ENCODE measurements at regions not wholly inside any gene's neighbourhood (a gene's known extent, or its start where the extent isn't known, plus 50 kb on each side); places are given as distances from the start of the nearest gene placed in this dataset.

DNA sequence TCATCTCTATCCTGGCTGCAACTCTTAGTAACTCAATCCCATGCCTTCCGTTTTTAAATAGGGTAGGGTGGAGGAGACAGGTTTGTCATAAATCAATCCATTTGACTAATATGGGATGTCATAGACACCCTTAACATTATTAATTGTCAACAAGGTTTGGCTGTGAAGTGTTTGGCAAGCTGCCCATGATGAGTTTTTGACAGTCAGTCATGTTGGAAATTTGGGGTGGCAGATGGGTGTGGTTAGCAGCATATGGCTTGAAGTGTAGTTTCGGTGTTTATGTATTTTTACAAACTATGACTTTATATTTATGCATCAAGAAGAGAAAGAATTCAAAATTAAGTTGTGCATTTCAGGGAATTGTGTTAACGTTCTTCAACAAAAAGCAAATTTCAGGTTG is 221.8 kb upstream of the CDH5 start:
- no peak for DNase-seq (ENCODE audit: low read depth in 2 of 2)

- no peak for DNase-seq (ENCODE audit: low read depth in 2 of 2)
Observed at GRCh38 chr16:66143415-66143814, 223.1 kb upstream of the CDH5 start.

DNA sequence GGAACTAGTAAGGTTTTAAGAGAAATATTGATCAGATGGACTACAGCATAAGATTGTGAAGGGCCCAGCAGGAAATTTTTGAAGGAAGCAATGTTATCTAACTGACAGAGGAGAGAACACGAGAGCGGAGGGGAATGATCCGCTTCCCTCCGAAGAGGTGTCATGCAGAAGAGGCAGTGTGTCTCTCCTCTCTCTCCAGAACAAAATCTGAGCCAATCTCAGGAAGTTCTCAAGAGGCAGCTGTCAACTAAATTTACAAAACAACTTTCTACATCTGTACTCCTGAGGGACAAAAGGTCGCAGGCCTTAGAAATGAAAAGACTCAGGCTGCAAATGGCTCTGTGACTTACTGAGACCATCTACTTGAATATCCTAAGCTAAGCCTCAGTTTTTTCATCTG is 224.6 kb upstream of the CDH5 start:
- DNase-seq (ENCODE audit: low read depth in 2 of 2), result no peak

DNA sequence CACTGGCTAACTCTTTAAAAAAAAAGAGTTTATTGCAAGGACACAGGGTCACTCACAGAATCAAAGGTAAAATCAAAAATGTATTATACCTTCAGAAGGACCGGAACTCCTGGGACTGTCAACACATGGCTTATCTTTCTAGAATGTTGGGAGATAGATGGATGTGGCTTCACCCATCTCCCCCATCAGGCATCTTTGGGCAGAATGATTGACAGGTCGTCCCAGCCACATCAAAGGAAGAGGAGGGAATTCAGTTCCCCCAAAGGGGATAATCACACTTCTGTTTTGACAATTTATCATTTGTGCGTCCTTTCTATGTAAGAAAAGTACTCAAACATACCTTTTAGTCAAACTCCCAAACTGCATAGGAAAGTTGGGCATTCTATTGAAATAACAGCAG is 228.6 kb upstream of the CDH5 start:
- DNase-seq (ENCODE audit: low read depth in 2 of 2), result no peak

DNA sequence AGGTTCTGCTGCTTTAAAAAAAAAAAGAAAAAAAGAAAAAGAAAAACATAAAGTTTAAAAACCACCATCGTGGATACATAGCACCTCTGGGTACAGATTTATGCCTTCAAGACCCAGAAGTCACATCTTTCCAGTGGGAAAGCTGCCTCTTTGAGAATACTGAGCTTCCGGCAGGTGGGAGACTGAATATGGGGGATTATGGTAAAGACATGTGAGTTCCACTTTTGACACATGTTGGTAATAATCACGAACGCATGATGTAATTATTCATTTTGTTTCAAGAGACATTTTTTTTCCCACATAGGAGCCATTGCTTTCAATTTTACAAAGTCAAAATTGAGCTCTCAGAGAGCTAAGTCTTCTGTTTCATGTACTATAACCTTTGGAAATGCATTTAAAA is 229.7 kb upstream of the CDH5 start:
- DNase-seq (ENCODE audit: low read depth in 2 of 2), result no peak

DNA sequence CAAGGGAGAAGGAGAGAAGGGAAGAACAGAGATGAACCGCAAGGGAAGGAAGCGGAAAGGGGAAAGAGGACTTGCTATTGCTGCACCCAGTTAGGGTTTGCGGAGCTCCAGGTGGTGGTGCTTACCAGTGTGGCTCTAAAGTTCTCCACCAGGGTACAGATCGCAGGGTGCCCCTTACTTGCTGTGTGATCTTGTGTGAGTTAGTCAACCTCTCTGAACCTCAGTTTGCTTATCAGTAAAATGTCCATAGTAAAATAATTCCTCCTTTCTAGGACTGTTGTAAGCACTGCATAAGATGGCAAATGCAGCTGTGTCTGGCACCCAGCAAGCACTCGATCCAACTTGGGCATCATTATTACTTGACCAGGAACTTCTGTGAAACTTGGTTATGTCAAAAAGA is 230.7 kb upstream of the CDH5 start:
- DNase-seq (ENCODE audit: low read depth in 2 of 2), result no peak

GRCh38 chr16:66135421-66135831 is 231.1 kb upstream of the CDH5 start:
- DNase-seq (ENCODE audit: low read depth in 2 of 2), result no peak

DNA sequence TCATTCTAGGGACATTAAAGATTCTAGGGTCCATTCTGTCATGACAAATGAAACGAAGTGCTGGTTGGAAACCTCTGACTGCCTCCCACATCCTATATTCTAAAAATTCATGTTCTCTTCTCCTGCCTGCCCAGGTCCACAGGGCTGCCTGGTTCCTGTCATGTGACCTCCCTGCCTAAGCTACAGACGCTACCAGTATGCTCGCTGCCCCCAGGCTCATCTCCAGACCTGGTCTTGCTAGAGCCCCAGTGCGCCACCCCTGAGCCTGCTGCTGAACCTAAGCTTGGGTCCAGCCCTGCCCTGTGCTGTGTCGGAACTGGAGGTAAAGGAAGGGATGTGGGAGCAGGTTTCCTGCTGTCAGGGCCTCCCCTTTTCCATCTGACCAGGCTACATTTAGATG is 231.6 kb upstream of the CDH5 start:
- no peak for DNase-seq (ENCODE audit: low read depth in 2 of 2)

DNA sequence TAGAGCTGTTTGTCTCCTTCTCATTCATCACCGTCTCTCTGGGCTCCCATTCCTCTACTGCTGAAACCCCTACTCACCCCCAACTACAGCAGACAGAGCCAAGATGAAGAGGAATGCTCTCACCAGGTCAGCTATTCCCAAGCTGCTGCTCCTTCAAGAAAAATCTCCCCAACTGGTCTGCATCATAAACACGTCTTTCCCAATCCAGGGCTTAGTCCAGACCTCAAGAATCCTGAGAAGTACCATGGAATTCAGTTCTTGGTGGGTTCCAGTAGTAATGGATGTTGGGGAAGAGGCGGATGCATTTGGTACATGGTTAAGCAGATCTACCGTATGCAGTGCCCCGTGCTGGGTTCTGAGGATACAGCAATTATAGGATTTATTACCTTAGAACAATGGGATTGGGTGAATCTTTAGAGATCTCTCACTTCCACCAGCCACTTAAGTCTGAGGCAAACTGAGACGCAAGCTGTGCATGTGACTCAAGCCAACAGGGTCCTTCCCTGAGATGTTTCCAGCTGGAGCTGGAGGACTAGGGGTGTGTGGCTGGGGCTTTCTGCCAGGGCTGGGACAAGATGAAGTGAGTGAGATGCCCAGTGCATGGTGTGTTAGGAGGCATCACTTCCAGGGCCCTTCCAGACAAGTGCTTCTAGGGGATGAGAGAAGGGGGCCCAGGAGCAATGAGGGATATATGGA is 232.7 kb upstream of the CDH5 start:
- no peak for DNase-seq (ENCODE audit: low read depth in 2 of 2)

DNA sequence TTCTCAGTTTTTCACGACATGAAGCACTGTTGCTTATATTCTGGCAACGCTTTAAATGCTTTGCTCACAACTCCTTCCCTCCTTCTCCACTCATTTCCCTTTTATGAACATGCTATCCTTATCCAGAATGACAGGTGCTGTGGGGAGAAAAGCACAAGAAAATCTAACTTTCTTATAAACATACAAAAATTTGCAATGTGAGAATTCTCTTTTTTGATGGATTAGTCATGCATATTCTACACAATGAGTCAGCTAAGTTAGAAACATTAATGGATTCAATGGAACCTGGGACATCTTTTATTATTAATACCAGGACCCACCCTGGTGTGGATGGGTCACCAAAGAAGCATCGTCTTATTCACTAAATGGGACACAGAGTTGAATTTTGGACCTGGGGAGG is 234.6 kb upstream of the CDH5 start:
- no peak for DNase-seq (ENCODE audit: low read depth in 2 of 2)

- DNase-seq (ENCODE audit: low read depth in 2 of 2), result no peak
Observed at GRCh38 chr16:66131156-66131807, 235.2 kb upstream of the CDH5 start.

DNA sequence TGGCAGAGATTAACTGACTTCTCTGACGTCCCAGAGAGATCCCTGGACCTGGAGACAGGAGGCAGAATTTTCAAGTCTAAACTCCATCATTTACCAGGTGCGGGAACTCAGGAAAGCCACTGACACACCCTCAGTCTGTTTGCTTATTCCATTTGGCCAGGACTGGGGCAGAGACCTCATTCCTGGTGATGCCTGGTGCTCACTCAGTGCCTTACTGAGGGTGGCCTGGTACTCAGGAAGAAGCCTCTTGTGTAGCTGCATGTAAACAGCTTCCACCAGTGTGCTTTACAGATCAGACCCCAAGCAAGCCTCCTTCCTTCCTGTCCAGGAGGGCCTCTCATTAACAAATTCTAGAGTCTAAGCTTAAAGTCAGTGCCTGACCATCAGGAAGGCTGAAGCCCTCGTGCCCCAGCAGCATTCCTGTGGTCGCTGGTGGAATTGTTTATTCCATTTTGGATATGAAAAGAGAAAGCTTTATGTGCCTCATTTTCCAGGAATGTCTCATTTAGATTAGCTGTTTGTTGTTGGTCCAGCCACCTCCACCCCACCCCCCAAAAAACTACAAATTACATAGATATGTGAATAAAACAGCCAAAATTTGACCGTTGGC is 236.1 kb upstream of the CDH5 start:
- no peak for DNase-seq (ENCODE audit: low read depth in 2 of 2)

- DNase-seq (ENCODE audit: low read depth in 2 of 2), result no peak
Observed at GRCh38 chr16:66129196-66129595, 237.3 kb upstream of the CDH5 start.

DNA sequence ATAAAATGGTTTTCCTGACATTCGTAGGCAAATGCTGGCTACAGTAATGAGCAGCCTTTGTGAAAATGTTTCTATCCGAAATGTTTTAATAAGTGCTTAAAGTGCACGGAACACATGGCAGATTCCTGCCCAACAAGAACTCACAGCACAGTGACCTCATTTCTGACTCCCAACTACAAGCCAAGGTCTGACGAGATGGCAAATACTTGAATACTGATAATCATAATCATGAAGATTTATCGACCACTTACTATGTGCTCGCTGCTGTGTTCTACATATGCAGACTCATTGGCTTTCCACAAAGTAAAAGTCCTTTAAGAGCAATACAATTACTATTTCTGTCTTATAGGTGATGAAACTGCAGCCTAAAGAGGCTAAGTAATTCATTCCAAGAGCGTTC is 238.1 kb upstream of the CDH5 start:
- DNase-seq (ENCODE audit: low read depth in 2 of 2), result no peak

DNA sequence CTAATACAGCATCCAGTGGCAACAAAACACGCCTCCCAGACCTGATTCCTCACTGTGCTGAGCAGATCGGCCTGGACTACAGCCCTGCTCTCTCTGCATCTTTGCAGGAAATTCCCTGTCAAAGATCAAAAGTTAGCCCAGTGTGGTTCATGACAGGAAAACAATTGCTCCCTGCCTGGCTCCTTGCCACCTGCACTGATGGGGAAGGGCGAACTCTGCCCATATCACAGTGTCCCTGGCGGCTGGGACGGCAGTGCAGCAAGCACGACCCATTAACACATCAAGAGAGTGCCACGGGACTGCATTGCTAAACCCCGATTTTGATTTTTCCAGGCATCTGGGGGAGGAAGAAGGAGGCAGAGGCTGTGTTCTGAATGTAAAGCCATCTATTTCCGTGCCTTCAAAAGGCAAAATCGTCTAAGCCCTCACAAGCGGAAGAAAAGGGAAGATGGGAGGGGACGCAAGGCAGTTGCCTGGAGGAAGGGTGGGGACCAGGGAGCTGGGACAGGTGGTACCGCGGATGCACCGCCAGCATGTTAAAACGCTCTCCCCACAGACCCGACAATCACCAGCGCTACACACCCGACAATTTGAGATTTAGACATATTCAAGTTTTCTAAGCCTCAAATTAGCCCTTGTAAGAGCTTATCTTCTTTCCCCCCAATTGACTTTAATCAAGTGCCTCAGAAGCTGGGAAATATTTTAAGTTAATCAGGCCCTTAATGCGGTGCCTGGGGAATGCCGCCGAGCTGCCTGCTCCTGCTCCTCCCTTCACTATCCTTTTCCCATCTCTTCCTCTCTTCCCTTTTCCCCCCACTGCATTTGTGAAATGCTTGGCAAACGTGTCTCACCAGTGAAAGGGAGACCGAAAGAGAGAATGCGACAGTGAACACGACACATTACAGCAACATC is 238.8 kb upstream of the CDH5 start:
- no peak for DNase-seq (ENCODE audit: low read depth in 2 of 2)

DNA sequence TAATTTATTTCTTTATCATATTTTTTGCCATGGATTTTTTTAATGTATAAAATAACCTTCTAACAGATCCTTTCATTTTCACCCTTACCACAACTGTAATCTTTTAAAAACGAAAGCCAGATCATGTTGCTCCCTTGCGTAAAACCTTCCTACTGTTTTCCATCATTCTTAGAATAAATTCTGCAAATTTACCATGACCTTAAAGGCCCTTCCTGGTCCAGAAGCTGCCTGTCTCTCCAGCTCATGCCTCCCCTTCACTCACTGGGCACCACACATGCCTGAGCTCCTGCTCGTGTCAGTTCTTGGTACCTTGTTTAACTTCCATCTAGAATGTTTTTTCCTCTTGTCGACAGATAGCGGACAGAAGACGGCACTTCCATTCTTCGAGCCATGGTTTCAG is 245.0 kb upstream of the CDH5 start:
- DNase-seq (ENCODE audit: low read depth in 2 of 2), result no peak

GRCh38 chr16:66120656-66121055 is 245.8 kb upstream of the CDH5 start:
- DNase-seq (ENCODE audit: low read depth in 2 of 2), result no peak

DNA sequence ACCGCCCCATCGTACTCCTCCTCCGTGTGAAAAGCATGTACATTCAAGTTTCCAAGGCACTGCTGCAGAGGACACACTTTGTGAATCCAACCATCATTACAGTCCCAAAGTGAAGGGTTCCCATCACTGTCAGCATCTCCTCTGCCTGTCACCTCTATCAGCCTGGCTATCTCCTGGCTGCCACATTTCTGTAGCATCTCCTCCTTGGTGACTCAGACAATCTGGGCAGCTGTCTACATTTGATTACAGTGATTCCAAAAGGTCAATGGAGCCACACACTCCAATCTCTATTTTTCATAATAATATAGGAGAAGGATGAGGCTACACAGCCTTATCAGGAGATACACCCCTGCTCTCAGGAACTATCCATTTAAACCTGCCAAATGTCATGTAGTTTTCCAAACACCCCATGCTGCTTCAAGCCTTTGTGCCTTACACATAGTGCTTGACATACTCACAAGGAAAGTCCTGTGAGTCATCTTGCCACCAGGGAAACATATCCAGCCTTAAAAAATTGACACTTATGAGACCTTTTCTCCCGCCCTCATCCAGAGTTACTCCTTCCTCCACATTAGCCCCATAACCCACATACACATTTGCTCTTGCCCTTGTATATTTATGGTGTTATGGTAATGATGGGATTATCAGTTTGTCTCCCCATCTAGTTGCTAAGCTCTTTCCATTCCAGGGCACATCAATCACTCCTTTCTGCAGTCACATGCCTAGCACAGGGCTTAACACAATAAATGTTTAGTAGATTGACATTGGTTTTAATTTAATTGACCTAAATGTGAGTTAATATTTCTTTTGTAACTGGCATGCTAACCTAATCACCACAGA is 250.1 kb upstream of the CDH5 start:
- no peak for DNase-seq (ENCODE audit: low read depth in 2 of 2)

GRCh38 chr16:66115373-66115772 is 251.1 kb upstream of the CDH5 start:
- no peak for DNase-seq (ENCODE audit: low read depth in 2 of 2)

DNA sequence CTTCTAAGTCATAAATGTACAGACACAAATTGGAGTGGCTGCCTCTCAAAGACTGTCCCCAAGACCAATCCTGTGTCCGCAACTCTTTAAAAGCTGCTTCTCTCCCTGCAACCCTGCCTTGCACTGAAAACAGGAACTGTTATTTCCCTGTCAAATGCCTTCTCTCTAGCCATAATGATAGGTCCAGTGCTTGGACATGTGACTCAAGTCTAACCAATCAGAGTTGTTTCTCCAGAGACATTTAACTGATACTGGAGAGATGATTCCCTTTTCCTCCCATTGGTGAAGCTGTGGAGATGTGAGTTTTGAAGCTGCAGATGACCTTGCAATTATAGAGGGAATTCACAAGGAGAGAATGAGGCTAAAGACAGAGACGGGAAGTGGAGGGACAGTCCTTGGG is 253.3 kb upstream of the CDH5 start:
- no peak for DNase-seq (ENCODE audit: low read depth in 2 of 2)

GRCh38 chr16:66109677-66110076 is 256.8 kb upstream of the CDH5 start:
- no peak for DNase-seq (ENCODE audit: low read depth in 2 of 2)

Measured in stimulated activated CD8-positive, alpha-beta memory T cell treated with anti-CD3 and anti-CD28 coated beads, Interleukin-2, amount 100 ng/mL, for 1 hour (primary cell).